HEK293T (cell line): ENCODE measurements at regions not wholly inside any gene's neighbourhood (a gene's known extent, or its start where the extent isn't known, plus 50 kb on each side); places are given as distances from the start of the nearest gene placed in this dataset.

Experiments used
- BHLHE40 ChIP-seq: fragments of 450-650 bp; IDR thresholded peaks from 2 replicates; pipeline ENCODE4 v1.6.1; 2016; ENCODE audit warnings: mild to moderate bottlenecking, moderate library complexity, borderline replicate concordance
- ELF4 ChIP-seq: fragments of 450-650 bp; IDR thresholded peaks from 2 replicates; pipeline ENCODE4 v1.6.1; 2017; ENCODE audit warnings: antibody characterized with exemption
- FOXA1 ChIP-seq: fragments of 450-650 bp; IDR thresholded peaks from 2 replicates; pipeline ENCODE4 v1.6.1; 2016; ENCODE audit warnings: mild to moderate bottlenecking
- FOXK2 ChIP-seq: fragments of 450-650 bp; IDR thresholded peaks from 2 replicates; pipeline ENCODE4 v1.6.1; 2016; ENCODE audit warnings: mild to moderate bottlenecking
- HDGF ChIP-seq: fragments of 450-650 bp; IDR thresholded peaks from 2 replicates; pipeline ENCODE4 v1.6.1; 2017; ENCODE audit warnings: antibody characterized with exemption, borderline replicate concordance
- NFRKB ChIP-seq: fragments of 450-650 bp; IDR thresholded peaks from 2 replicates; pipeline ENCODE4 v1.6.1; 2016; ENCODE audit warnings: mild to moderate bottlenecking, moderate library complexity
- PKNOX1 ChIP-seq: fragments of 450-650 bp; IDR thresholded peaks from 2 replicates; pipeline ENCODE4 v1.6.1; 2016
- SP1 ChIP-seq: fragments of 450-650 bp; IDR thresholded peaks from 2 replicates; pipeline ENCODE4 v1.6.1; 2017
- SUZ12 ChIP-seq: fragments of 450-650 bp; IDR thresholded peaks from 2 replicates; pipeline ENCODE4 v1.6.1; 2016; ENCODE audit warnings: mild to moderate bottlenecking
- ZNF384 ChIP-seq: fragments of 450-650 bp; IDR thresholded peaks from 2 replicates; pipeline ENCODE4 v1.6.1; 2016

GRCh38 chr5:24264547-24264946 lies 380.2 kb downstream of the CDH10 start:
- TF ChIP-seq SP1 (no peak), FOXA1 (no peak), ELF4 (no peak), PKNOX1 (no peak), NFRKB (no peak), BHLHE40 (no peak), ZNF384 (no peak), HDGF (no peak), SUZ12 (no peak), FOXK2 (no peak)
